Muscle layer of colon (tissue), 2 donors: ENCODE measurements at regions not wholly inside any gene's neighbourhood (a gene's known extent, or its start where the extent isn't known, plus 50 kb on each side); places are given as distances from the start of the nearest gene placed in this dataset.
A peak's percentile ranks its signal among the peaks of the same experiment; 100 is the strongest.

Source experiments
- H3K27ac ChIP-seq: one replicate; pipeline ENCODE4 v1.7.0; 2013; ENCODE audit warnings: low read depth, mild to moderate bottlenecking, low read length, moderate library complexity
- H3K27me3 ChIP-seq, 2 donors: one replicate each; pipeline ENCODE4 v1.7.0; 2013; ENCODE audit warnings: low read length in 2 of 2, mild to moderate bottlenecking in 2 of 2; ENCODE audit not compliant: insufficient read depth in 2 of 2, control insufficient read depth in 1 of 2
- H3K36me3 ChIP-seq: one replicate; pipeline ENCODE4 v1.7.0; 2013; ENCODE audit warnings: mild to moderate bottlenecking, low read length; ENCODE audit not compliant: insufficient read depth
- H3K4me1 ChIP-seq: one replicate; pipeline ENCODE4 v1.7.0; 2013; ENCODE audit warnings: mild to moderate bottlenecking, low read length; ENCODE audit not compliant: insufficient read depth
- H3K4me3 ChIP-seq, 2 donors: one replicate each; pipeline ENCODE4 v1.7.0; 2013; ENCODE audit warnings: low read length in 2 of 2, low read depth in 1 of 2, mild to moderate bottlenecking in 1 of 2, moderate library complexity in 1 of 2
- H3K9ac ChIP-seq: one replicate; pipeline ENCODE4 v1.7.0; 2013; ENCODE audit warnings: low read length
- H3K9me3 ChIP-seq: one replicate; pipeline ENCODE4 v1.7.0; 2013; ENCODE audit warnings: mild to moderate bottlenecking, low read length
- donor health status: abdominal sarcoma.
- donor health status: Adenocarcinoma of cecum.

DNA sequence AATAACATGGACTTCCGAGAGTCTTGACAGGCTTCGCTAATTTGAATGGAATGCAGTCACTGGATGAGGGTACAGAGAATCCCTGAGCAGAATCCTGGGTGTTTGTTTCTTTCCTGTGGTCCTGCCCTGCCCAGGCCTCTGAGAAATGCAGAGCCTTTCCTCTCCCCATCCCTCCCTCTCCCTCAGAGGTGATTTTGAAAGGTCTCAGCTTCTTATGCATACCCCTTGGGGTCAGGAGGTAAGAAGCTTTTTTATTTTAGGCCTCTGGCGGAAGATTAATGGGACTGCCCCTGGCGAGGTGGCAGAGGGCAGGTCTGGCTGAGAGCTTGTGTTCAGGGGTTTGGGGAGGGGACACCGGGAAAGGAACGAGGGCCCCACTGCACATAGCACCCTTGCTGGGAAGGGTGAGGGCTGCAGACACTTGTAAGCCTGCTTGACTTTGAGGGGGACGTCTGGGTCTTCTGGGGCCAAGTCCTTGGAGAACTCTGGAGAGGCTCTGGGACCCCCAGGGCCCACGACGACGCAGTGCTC, 116.5 kb upstream of the SLC45A1 start:
- Histone ChIP-seq H3K27ac (peak overlapping the region; percentile 82), H3K36me3 (no peaks in the 10 kb centered on the region), H3K9me3 (no peaks in the 10 kb centered on the region), H3K4me1 (peaks cover 51% of the 10 kb centered on the region), H3K4me3 (no peak overlapping the region), H3K9ac (peak overlapping the region; percentile 23), H3K27me3 (no peaks in the 10 kb centered on the region)

DNA sequence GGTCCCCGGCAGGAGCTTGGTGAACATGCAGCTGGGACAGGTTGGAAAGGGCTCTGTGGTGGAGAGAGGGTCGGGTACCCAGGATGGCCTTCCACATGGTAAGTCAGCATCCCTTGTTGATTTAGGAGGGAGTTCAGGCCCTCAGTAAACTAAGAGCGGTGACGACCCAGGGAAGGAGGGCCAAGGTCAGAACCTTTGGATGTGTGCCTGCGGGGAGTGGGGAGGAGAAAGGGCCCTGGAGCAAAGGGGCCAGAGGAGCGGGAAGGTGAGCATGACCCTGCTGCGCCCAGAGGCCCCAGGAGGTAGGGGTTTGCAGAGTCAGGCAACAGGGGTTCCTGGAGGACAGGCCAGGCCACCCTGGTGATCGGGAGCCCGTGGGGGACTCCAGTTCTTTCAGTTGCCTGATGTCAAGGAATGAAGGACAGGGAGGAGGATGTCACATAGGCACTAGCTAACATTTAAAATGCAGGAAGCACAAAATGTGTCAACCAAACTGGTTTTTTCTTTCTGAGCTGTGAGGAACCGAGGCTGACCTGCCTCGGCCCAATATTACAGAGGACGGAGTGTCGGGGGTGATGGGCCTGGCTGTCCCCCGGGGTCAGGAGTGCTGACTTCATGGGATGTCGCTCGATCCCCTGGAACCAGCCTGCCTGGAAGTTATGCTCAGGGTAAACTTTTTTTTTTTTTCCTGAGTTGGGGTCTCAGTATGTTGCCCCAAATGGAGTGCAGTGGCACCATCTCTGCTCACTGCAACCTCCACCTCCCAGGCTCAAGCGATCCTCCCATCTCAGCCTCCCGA, 117.4 kb upstream of the SLC45A1 start:
- no peak overlapping the region for H3K9ac ChIP-seq
- no peak overlapping the region for H3K4me3 ChIP-seq
- peaks cover 51% of the 10 kb centered on the region for H3K4me1 ChIP-seq
- no peaks in the 10 kb centered on the region for H3K9me3 ChIP-seq
- H3K36me3 ChIP-seq = no peaks in the 10 kb centered on the region
- no peak overlapping the region for H3K27ac ChIP-seq
- no peaks in the 10 kb centered on the region for H3K27me3 ChIP-seq

DNA sequence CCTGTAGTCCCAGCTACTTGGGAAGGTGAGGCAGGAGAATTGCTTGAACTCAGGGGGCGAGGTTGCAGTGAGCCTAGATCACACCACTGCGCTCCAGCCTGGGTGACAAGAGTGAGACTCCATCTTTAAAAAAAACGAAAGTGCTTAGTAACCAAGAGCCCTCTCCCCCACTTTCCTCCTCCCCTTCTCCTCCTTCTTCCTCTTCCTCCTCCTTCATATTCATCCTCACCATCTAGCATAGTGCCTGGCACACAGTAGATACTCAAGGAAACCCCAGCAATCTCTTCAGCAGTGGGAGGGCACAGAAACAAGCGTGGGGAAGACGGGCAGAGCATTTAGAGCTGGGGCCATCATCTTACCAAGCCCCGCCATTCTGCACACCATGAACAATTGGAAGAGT, 119.4 kb upstream of the SLC45A1 start:
- Histone ChIP-seq H3K9me3 (no peaks in the 10 kb centered on the region), H3K27me3 (no peaks in the 10 kb centered on the region), H3K27ac (no peak overlapping the region), H3K4me3 (no peak overlapping the region), H3K4me1 (peaks cover 36% of the 10 kb centered on the region), H3K9ac (no peak overlapping the region), H3K36me3 (no peaks in the 10 kb centered on the region)

DNA sequence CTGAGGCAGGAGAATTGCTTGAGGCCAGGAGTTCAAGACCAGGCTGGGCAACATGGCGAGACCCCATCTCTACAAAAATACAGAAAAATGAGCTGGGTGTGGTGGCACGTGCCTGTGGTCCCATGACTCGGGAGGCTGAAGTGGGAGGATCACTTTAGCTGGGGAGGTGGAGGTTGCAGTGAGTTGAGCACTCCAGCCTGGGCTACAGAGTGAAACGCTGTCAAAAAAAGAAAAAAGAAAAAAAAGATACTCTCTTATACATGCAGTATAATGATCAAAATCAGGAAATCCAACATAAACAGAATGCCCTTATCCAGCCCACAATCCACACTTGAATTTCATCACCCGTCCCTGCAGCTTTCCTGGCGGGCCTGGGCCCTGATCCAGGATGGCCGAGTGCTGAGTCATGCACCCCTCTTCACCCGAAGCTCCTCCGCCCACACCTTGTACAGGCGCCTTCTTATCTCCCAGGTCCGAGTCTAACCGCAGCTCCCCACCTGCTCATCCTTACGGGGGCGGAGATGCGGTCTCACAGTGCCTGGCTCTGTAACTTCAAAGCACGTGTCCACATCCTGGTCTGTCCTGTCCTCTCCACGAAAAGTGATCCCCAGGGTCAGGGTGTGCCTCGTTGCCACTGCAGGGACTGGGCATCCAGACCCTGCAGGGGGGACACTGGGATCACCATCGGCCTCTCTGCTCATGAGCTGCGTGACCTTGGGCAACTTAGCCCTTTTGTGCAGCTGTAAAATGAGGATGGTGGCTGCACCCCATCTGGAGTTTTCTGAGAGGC, 120.2 kb upstream of the SLC45A1 start:
- Histone ChIP-seq H3K9me3 (no peaks in the 10 kb centered on the region), H3K9ac (no peak overlapping the region), H3K36me3 (no peaks in the 10 kb centered on the region), H3K4me1 (peaks cover 28% of the 10 kb centered on the region), H3K27ac (peak overlapping the region; percentile 27), H3K4me3 (peak overlapping the region in 1 of 2 donors; percentile 35), H3K27me3 (no peaks in the 10 kb centered on the region)

DNA sequence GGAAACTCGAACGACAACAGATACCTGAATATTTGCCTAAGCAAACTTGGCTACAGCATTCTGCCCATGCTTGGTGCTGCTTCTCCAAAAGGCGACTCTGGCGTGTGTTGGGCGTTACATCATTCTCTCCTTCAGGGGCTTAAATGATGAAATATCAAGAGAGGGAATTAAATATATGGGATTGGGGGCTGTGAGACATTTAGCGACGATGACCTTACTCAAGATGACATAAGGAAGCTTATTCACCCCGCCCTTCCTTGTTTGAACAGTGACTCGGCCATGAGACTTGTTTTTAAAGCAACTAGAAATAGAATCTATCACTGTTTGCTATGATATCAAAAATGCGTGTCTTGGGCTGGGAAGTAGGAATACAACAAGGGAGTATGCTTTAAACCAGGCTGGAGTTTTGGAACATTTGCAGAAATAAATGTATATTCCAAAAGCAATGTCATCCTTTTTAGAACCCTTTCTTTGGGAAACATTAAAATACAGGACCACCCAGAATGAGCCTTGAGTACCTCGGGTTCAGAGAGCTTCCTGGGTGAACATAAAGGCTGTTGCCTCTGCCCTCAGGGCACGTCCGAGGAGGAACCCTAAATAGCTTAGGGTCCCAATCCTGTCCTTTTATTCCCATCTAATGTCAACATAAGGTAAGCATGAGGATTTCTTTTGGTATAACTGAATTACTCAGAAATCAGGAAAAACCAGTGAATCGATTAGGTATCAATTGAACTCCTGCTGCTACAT, 123.3 kb upstream of the SLC45A1 start:
- Histone ChIP-seq H3K4me1 (peaks cover 14% of the 10 kb centered on the region), H3K36me3 (no peaks in the 10 kb centered on the region), H3K27ac (no peak overlapping the region), H3K27me3 (no peaks in the 10 kb centered on the region), H3K9me3 (no peaks in the 10 kb centered on the region), H3K4me3 (no peak overlapping the region), H3K9ac (no peak overlapping the region)

DNA sequence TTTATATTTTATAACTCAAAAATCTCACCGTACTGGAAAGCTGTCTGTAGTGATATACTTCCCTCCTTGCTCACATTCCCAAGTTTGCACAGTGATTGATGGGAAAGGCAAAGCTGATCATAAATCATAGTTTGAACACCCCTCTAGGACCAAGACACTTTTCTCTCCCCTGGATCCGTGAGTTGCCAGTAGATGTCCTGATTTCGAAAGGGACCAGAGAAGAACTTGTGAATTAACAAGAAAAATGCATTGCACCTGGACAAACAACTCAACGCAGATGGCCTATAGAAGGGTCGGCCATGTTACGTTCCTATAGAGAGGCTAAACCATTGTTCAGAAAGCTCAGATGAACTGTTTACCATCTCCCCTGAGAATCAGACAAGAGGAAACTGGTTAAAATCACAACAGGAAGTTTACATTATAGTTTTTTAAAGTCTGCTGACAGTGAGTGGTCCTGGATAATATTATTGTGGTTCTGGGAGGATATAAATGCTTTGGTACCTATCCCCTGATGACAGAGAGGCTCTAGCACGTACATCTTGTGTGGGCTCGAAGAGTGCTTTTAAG, 124.0 kb upstream of the SLC45A1 start:
- no peak overlapping the region for H3K4me3 ChIP-seq
- no peaks in the 10 kb centered on the region for H3K36me3 ChIP-seq
- no peaks in the 10 kb centered on the region for H3K9me3 ChIP-seq
- peaks cover 18% of the 10 kb centered on the region for H3K4me1 ChIP-seq
- no peaks in the 10 kb centered on the region for H3K27me3 ChIP-seq
- no peak overlapping the region for H3K9ac ChIP-seq
- H3K27ac ChIP-seq = no peak overlapping the region

DNA sequence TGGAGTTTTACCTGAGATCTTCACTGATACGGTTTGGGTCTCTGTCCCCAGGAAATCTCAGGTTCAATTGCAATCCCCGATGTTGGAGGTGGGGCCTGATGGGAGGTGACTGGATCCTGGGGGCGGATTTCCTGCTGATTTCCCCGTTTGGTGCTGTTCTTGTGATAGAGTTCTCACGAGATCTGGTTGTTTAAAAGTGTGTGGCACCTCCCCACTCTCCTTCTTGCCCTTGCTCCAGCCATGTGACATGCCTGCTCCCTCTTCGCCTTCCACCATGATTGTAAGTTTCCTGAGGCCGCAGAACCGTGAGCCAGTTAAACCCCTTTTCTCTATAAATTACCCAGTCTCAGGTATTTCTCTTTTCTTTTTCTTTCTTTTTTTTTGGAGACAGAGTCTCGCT, 126.4 kb upstream of the SLC45A1 start:
- H3K36me3 ChIP-seq = no peaks in the 10 kb centered on the region
- H3K27me3 ChIP-seq = no peaks in the 10 kb centered on the region
- no peak overlapping the region for H3K9ac ChIP-seq
- H3K27ac ChIP-seq = no peak overlapping the region
- no peaks in the 10 kb centered on the region for H3K9me3 ChIP-seq
- H3K4me1 ChIP-seq = peaks cover 8% of the 10 kb centered on the region
- no peak overlapping the region for H3K4me3 ChIP-seq

DNA sequence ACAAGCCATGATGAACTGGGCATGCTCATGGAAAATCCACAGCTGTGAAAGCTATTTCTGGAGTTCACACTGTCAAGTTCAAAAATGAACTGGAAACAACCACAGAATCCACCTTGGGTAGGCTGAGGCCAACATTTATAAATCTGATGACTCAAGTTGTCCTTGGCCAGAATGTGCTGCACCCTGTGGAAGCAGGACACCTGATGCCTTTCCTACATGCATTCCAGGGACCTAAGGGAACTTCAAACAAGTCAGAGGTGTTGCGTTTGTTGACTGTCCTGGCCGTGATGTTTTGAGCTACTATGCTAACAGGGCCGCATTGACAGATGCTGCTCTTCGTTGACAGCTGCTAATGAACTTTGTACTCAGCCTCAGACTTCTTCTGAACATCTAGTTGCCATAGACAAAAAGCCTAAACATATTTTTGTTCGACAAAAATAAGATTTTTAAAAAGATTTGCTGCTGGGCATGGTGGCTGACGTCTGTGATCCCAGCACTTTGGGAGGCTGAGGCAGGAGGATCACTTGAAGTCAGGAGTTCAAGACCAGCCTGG, 127.9 kb upstream of the SLC45A1 start:
- Histone ChIP-seq H3K27ac (no peak overlapping the region), H3K36me3 (no peaks in the 10 kb centered on the region), H3K27me3 (no peaks in the 10 kb centered on the region), H3K9me3 (no peaks in the 10 kb centered on the region), H3K9ac (no peak overlapping the region), H3K4me3 (no peak overlapping the region), H3K4me1 (peaks cover 8% of the 10 kb centered on the region)

DNA sequence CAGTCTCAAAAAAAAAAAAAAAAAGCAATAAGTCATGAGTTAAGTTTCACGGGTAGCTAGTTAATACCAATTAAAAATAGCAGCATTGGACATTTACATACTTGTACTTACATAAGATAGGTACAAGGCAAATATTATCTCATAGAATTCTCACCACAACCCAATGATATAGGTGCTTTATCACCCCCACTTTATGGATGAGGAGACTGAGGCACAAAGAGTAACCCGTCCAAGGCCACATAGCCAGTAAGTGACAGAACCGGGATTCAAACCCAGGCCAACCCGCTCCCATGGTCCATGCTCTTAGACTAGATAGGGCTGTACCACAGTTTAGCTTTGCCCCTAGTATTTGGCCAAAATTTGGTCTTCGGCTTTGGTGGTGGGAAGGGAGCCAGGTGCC, 132.5 kb upstream of the SLC45A1 start:
- Histone ChIP-seq H3K4me3 (no peak overlapping the region), H3K27ac (no peak overlapping the region), H3K27me3 (no peaks in the 10 kb centered on the region), H3K4me1 (peaks cover 8% of the 10 kb centered on the region), H3K36me3 (no peaks in the 10 kb centered on the region), H3K9me3 (no peaks in the 10 kb centered on the region), H3K9ac (no peak overlapping the region)

DNA sequence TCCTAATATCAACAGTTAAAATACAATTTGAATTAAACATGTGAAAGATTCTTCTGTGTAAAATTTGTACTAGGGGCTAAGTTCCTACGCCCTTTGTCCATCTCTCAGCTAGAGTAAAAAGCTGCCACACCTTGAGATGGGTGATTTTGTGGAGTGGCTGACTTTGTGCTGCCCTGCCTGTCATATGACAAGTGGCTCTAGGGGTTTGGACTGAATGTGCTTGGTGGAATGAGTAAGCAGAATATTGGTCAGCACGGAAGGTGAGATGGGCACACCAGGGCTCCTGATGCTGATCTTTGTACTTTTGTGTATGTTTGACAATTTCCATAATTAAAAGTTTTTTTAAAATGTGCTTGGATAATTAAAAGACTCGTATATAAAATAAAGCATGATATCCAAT, 133.6 kb upstream of the SLC45A1 start:
- no peaks in the 10 kb centered on the region for H3K9me3 ChIP-seq
- H3K4me1 ChIP-seq = no peaks in the 10 kb centered on the region
- no peaks in the 10 kb centered on the region for H3K27me3 ChIP-seq
- H3K4me3 ChIP-seq = no peak overlapping the region
- H3K27ac ChIP-seq = no peak overlapping the region
- H3K9ac ChIP-seq = no peak overlapping the region
- no peaks in the 10 kb centered on the region for H3K36me3 ChIP-seq
